H1 (cell line): ENCODE measurements at regions not wholly inside any gene's neighbourhood (a gene's known extent, or its start where the extent isn't known, plus 50 kb on each side); places are given as distances from the start of the nearest gene placed in this dataset.

Experiments used
- CTCF ChIA-PET: fragments of 300-600 bp; sonication (Branson Sonifier 250); formaldehyde crosslinking; loops from one replicate; lab custom pipeline; 2021; ENCODE audit not compliant: partially characterized antibody; lab: Charles Lee
- POLR2A ChIA-PET: fragments of 300-600 bp; sonication (Branson Sonifier 250); formaldehyde crosslinking; loops from one replicate; lab custom pipeline; 2021; ENCODE audit warnings: inconsistent platforms; ENCODE audit not compliant: partially characterized antibody; lab: Charles Lee
- DNase-seq, 2 experiments: peaks; one replicate each; pipeline versions ENCODE4 v3.0.0 to v3.0.0-alpha.2; 2010 to 2022; ENCODE audit warnings: low spot score in 2 of 2, low read depth in 1 of 2, mixed read lengths in 1 of 2
- FAIRE-seq: peaks from 2 replicates; lab custom pipeline; 2011; peaks lifted over from hg19 to GRCh38; lab: Jason Lieb, UNC
- H2AFZ ChIP-seq: 2 replicates; pipeline ENCODE4 v1.8.1; 2012; ENCODE audit warnings: low read length, inconsistent platforms
- H2AK5ac ChIP-seq: 2 replicates; pipeline ENCODE4 v1.6.1; 2013; ENCODE audit warnings: low read depth, low read length
- H2BK120ac ChIP-seq: replicated peaks from 2 replicates; pipeline ENCODE3; 2013; ENCODE audit warnings: low read depth, low read length, inconsistent platforms
- H2BK12ac ChIP-seq: 2 replicates; pipeline ENCODE4 v1.6.1; 2013; ENCODE audit warnings: low read depth, low read length
- H2BK15ac ChIP-seq: 2 replicates; pipeline ENCODE4 v1.6.1; 2013; ENCODE audit warnings: low read length
- H2BK20ac ChIP-seq: 2 replicates; pipeline ENCODE4 v1.6.1; 2013; ENCODE audit warnings: low read length
- H2BK5ac ChIP-seq: 2 replicates; pipeline ENCODE4 v1.6.1; 2013; ENCODE audit warnings: low read depth, low read length
- H3K14ac ChIP-seq: 2 replicates; pipeline ENCODE4 v1.6.1; 2013; ENCODE audit warnings: inconsistent platforms; ENCODE audit not compliant: insufficient read length
- H3K18ac ChIP-seq: 2 replicates; pipeline ENCODE4 v1.6.1; 2013; ENCODE audit warnings: low read length; ENCODE audit errors: extremely low read depth
- H3K23ac ChIP-seq: 2 replicates; pipeline ENCODE4 v1.6.1; 2013; ENCODE audit warnings: inconsistent platforms; ENCODE audit not compliant: insufficient read length
- H3K23me2 ChIP-seq: 2 replicates; pipeline ENCODE4 v1.6.1; 2013; ENCODE audit warnings: low read depth, low read length
- H3K27ac ChIP-seq: 2 replicates; pipeline ENCODE4 v1.6.1; 2011; ENCODE audit warnings: low read depth, low read length, inconsistent platforms
- H3K27me3 ChIP-seq, 4 experiments: replicated peaks in 1 of 4; 1 replicate in 1 of 4; 2 replicates in 3 of 4; pipeline versions ENCODE4 v1.6.1 to v1.8.1; 2011 to 2013; ENCODE audit warnings: low read length in 3 of 4, mild to moderate bottlenecking in 3 of 4, inconsistent platforms in 2 of 4, mixed read lengths in 2 of 4, moderate library complexity in 1 of 4; ENCODE audit not compliant: control insufficient read depth in 3 of 4, insufficient read depth in 3 of 4; ENCODE audit errors: extremely low read depth in 1 of 4
- H3K36me3 ChIP-seq, 4 experiments: 2 replicates each; pipeline versions ENCODE4 v1.6.1 to v1.8.1; 2011 to 2013; ENCODE audit warnings: mild to moderate bottlenecking in 4 of 4, low read length in 3 of 4, moderate library complexity in 2 of 4, control low read depth in 1 of 4, inconsistent platforms in 1 of 4; ENCODE audit not compliant: insufficient read depth in 4 of 4, control insufficient read depth in 2 of 4
- H3K4ac ChIP-seq: replicated peaks from 2 replicates; pipeline ENCODE3; 2013; ENCODE audit warnings: low read length, low read depth, mixed read lengths, inconsistent platforms; ENCODE audit not compliant: insufficient read length
- H3K4me1 ChIP-seq, 4 experiments: replicated peaks in 1 of 4; 1 replicate in 1 of 4; 2 replicates in 3 of 4; pipeline versions ENCODE4 v1.6.1 to v1.8.1; 2011 to 2013; ENCODE audit warnings: low read length in 3 of 4, inconsistent platforms in 2 of 4, mixed read lengths in 1 of 4; ENCODE audit not compliant: insufficient read depth in 4 of 4, control insufficient read depth in 3 of 4
- H3K4me2 ChIP-seq, 2 experiments: 2 replicates each; pipeline versions ENCODE4 v1.6.1 to v1.8.1; 2011 to 2013; ENCODE audit warnings: low read depth in 2 of 2, low read length in 2 of 2, control low read depth in 1 of 2, inconsistent platforms in 1 of 2, mild to moderate bottlenecking in 1 of 2; ENCODE audit not compliant: insufficient read depth in 1 of 2
- H3K4me3 ChIP-seq, 4 experiments: fragments of 200-600, 300-600 bp in 1 of 4; sonication (generic), shearing (Covaris generic), sonication (Bioruptor Twin) in 1 of 4; 2 replicates each; pipeline versions ENCODE4 v1.5.1 to v1.8.1; 2011 to 2016; ENCODE audit warnings: low read length in 4 of 4, low read depth in 3 of 4, control low read depth in 2 of 4, inconsistent platforms in 2 of 4, mild to moderate bottlenecking in 2 of 4, mixed read lengths in 1 of 4, moderate library complexity in 1 of 4; ENCODE audit not compliant: insufficient read depth in 2 of 4; ENCODE audit errors: extremely low read depth in 1 of 4
- H3K56ac ChIP-seq: replicated peaks from 2 replicates; pipeline ENCODE3; 2013; ENCODE audit warnings: low read depth, mild to moderate bottlenecking, mixed read lengths, low read length, inconsistent platforms; ENCODE audit not compliant: insufficient read length
- H3K79me1 ChIP-seq: 2 replicates; pipeline ENCODE4 v1.6.1; 2013; ENCODE audit warnings: low read depth, low read length, control low read depth
- H3K79me2 ChIP-seq, 2 experiments: 2 replicates each; pipeline versions ENCODE4 v1.6.1 to v1.8.1; 2012 to 2013; ENCODE audit warnings: low read length in 2 of 2, mild to moderate bottlenecking in 2 of 2, inconsistent platforms in 1 of 2; ENCODE audit not compliant: insufficient read depth in 2 of 2, control insufficient read depth in 1 of 2
- H3K9ac ChIP-seq, 4 experiments: replicated peaks in 1 of 4; 1 replicate in 1 of 4; 2 replicates in 3 of 4; pipeline versions ENCODE4 v1.6.1 to v1.8.1; 2011 to 2013; ENCODE audit warnings: low read depth in 3 of 4, low read length in 3 of 4, control low read depth in 2 of 4, mild to moderate bottlenecking in 2 of 4, moderate library complexity in 2 of 4, inconsistent platforms in 1 of 4; ENCODE audit errors: extremely low read depth in 1 of 4
- H3K9me3 ChIP-seq, 2 experiments: 2 replicates each; pipeline versions ENCODE4 v1.6.1 to v1.8.1; 2012 to 2013; ENCODE audit warnings: mild to moderate bottlenecking in 2 of 2, moderate library complexity in 2 of 2, control low read depth in 1 of 2, inconsistent platforms in 1 of 2, low read depth in 1 of 2, low read length in 1 of 2, mixed read lengths in 1 of 2; ENCODE audit not compliant: insufficient read depth in 2 of 2
- H4K20me1 ChIP-seq, 2 experiments: replicated peaks in 1 of 2; 2 replicates each; pipeline versions ENCODE3 to v1.8.1; 2011 to 2013; ENCODE audit warnings: inconsistent platforms in 2 of 2, low read length in 2 of 2, mild to moderate bottlenecking in 1 of 2; ENCODE audit not compliant: insufficient read depth in 2 of 2, control insufficient read depth in 1 of 2
- H4K5ac ChIP-seq: 2 replicates; pipeline ENCODE4 v1.6.1; 2013; ENCODE audit warnings: low read length, low read depth, mixed read lengths, inconsistent platforms; ENCODE audit not compliant: insufficient read length
- H4K8ac ChIP-seq: 2 replicates; pipeline ENCODE4 v1.8.0; 2013; ENCODE audit warnings: mild to moderate bottlenecking, moderate library complexity, low read length, inconsistent platforms; ENCODE audit not compliant: insufficient read depth; ENCODE audit errors: extremely low read depth
- H4K91ac ChIP-seq: replicated peaks from 2 replicates; pipeline ENCODE3; 2013; ENCODE audit warnings: low read length, mixed read lengths, inconsistent platforms; ENCODE audit not compliant: insufficient read length
- ATF3 ChIP-seq: IDR thresholded peaks from 2 replicates; pipeline ENCODE4 v1.6.1; 2011; ENCODE audit warnings: low read depth, mild to moderate bottlenecking, low read length; ENCODE audit not compliant: insufficient read depth
- CHD1 ChIP-seq: IDR thresholded peaks from 2 replicates; pipeline ENCODE4 v1.6.1; 2012; ENCODE audit warnings: low read depth, low read length, improper control_type of control experiment
- CHD2 ChIP-seq: IDR thresholded peaks from 2 replicates; pipeline ENCODE4 v1.6.1; 2012; ENCODE audit warnings: low read length, improper control_type of control experiment
- CREB1 ChIP-seq: IDR thresholded peaks from 2 replicates; pipeline ENCODE4 v1.6.1; 2012; ENCODE audit warnings: inconsistent platforms
- EGR1 ChIP-seq: IDR thresholded peaks from 2 replicates; pipeline ENCODE4 v1.6.1; 2011; ENCODE audit warnings: low read depth, low read length, borderline replicate concordance
- EP300 ChIP-seq, 2 experiments: IDR thresholded peaks; 1 replicate in 1 of 2; 2 replicates in 1 of 2; pipeline ENCODE4 v1.6.1; 2011 to 2012; ENCODE audit warnings: low read depth in 2 of 2, low read length in 2 of 2, mild to moderate bottlenecking in 2 of 2, borderline replicate concordance in 1 of 2, inconsistent platforms in 1 of 2, moderate library complexity in 1 of 2
- EZH2 ChIP-seq: fragments of 200-600 bp; sonication (generic); IDR thresholded peaks from 2 replicates; pipeline ENCODE4 v1.7.1; 2012; ENCODE audit warnings: low read depth, mild to moderate bottlenecking, moderate library complexity, low read length, inconsistent platforms; ENCODE audit not compliant: severe bottlenecking
- KDM4A ChIP-seq: IDR thresholded peaks from one replicate; pipeline ENCODE4 v1.7.1; 2012; ENCODE audit warnings: low read depth, mild to moderate bottlenecking, moderate library complexity, low read length, inconsistent platforms; ENCODE audit not compliant: severe bottlenecking
- NANOG ChIP-seq: IDR thresholded peaks from 2 replicates; pipeline ENCODE4 v1.6.1; 2011; ENCODE audit warnings: low read length, low read depth, mild to moderate bottlenecking, inconsistent platforms; ENCODE audit not compliant: insufficient read depth, poor library complexity, severe bottlenecking
- PHF8 ChIP-seq: fragments of 200-600 bp; sonication (generic); conservative IDR thresholded peaks from 2 replicates; pipeline ENCODE4 v1.7.1; 2012; ENCODE audit warnings: low read depth, mild to moderate bottlenecking, inconsistent platforms, low read length, moderate library complexity
- RFX5 ChIP-seq: IDR thresholded peaks from 2 replicates; pipeline ENCODE4 v1.6.1; 2011; ENCODE audit warnings: low read depth, low read length, improper control_type of control experiment, borderline replicate concordance
- SUZ12 ChIP-seq: fragments of 200-600 bp; sonication (generic); IDR thresholded peaks from 2 replicates; pipeline ENCODE4 v1.6.1; 2012; ENCODE audit warnings: mild to moderate bottlenecking, inconsistent platforms, low read length, moderate library complexity, mixed read lengths
- WGBS, 2 experiments: shearing (Covaris generic) in 1 of 2; methylation state at CpG; one replicate each; pipeline versions ENCODE4 v1.1.6 to v1.1.7; 2013 to 2015; ENCODE audit warnings: low lambda C conversion rate in 2 of 2, mixed read lengths in 2 of 2, inconsistent platforms in 1 of 2, low coverage in 1 of 2, missing lambda C conversion rate in 1 of 2; ENCODE audit not compliant: insufficient replicate concordance in 2 of 2, insufficient coverage in 1 of 2, insufficient read length in 1 of 2; ENCODE audit errors: extremely low coverage in 1 of 2, missing lambda C conversion rate in 1 of 2; 5-methylcytosine and 5-hydroxymethylcytosine counted together
- TF ChIP-seq, protein P1 (sequence below): IDR thresholded peaks from 2 replicates; pipeline ENCODE4 v1.6.1; 2012; ENCODE audit warnings: inconsistent platforms

GRCh38 chr5:36390640-36391039 lies 88.9 kb upstream of the RANBP3L start:
- H4K5ac ChIP-seq = no peak overlapping the region
- no peak overlapping the region for H2BK20ac ChIP-seq
- H3K36me3 ChIP-seq = no peaks in the 10 kb centered on the region
- no peak overlapping the region for H4K91ac ChIP-seq
- H3K79me2 ChIP-seq = no peaks in the 10 kb centered on the region
- POLR2A ChIA-PET = no interaction called here
- no peaks in the 10 kb centered on the region for H3K23me2 ChIP-seq
- no peak overlapping the region for H3K4ac ChIP-seq
- CTCF ChIA-PET = interaction anchor here (0.7 to 1.5 kb wide), 10 partner anchors 9 to 746 kb away, joined by 3 to 6 read pairs (median 3); no protein-coding TSS in a partner anchor
- H3K14ac ChIP-seq = no peak overlapping the region
- no peak overlapping the region for H3K27ac ChIP-seq
- H3K4me1 ChIP-seq = no peaks in the 10 kb centered on the region
- H3K9me3 ChIP-seq = no peaks in the 10 kb centered on the region
- FAIRE-seq (no peak), DNase-seq (no peak)
- H2BK5ac ChIP-seq = no peak overlapping the region
- no peak overlapping the region for H3K56ac ChIP-seq
- H3K9ac ChIP-seq = no peak overlapping the region
- H2BK12ac ChIP-seq = no peak overlapping the region
- H2AK5ac ChIP-seq = no peak overlapping the region
- no peak overlapping the region for H3K23ac ChIP-seq
- no peak overlapping the region for H3K4me3 ChIP-seq
- no peak overlapping the region for H2BK15ac ChIP-seq
- TF ChIP-seq PHF8 (no peak), EP300 (IDR thresholded peaks at IDR 0.05; ENCODE audit: borderline replicate concordance in 1 of 2, low read depth in 2 of 2, low read length in 2 of 2) (no peak), EZH2 (no peak), RFX5 (no peak), EGR1 (no peak), CHD2 (no peak), NANOG (no peak), ATF3 (no peak), CREB1 (no peak), CHD1 (no peak), KDM4A (no peak), SUZ12 (no peak)
- TF ChIP-seq, protein P1, sequence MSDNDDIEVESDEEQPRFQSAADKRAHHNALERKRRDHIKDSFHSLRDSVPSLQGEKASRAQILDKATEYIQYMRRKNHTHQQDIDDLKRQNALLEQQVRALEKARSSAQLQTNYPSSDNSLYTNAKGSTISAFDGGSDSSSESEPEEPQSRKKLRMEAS = no peak
- no peak overlapping the region for H2BK120ac ChIP-seq
- peak overlapping the region; percentile 21; the same call in 1 of the 2 replicates for H2AFZ ChIP-seq
- no peaks in the 10 kb centered on the region for H3K79me1 ChIP-seq
- WGBS, 2 experiments = 84% methylated on average over 9 of the region's 9 CpGs; no CpG with 5 or more reads in 1 of the 2 experiments
- no peak overlapping the region for H4K8ac ChIP-seq
- H3K27me3 ChIP-seq = no peaks in the 10 kb centered on the region
- no peaks in the 10 kb centered on the region for H4K20me1 ChIP-seq
- no peak overlapping the region for H3K4me2 ChIP-seq
- no peak overlapping the region for H3K18ac ChIP-seq
